ENCODE measurements at regions not wholly inside any gene's neighbourhood (a gene's known extent, or its start where the extent isn't known, plus 50 kb on each side); places are given as distances from the start of the nearest gene placed in this dataset.

- H3K4me3 ChIP-seq, result no peak overlapping the region
- H3K27ac ChIP-seq, result no peak overlapping the region
- DNase-seq (ENCODE audit: low spot score), result no peak
- TF ChIP-seq CTCF (IDR thresholded peaks at IDR 0.05), result no peak
Measured at GRCh38 chr21:15568516-15568915, 161.3 kb upstream of the USP25 start.

GRCh38 chr21:15586752-15587427, 142.9 kb upstream of the USP25 start:
- Histone ChIP-seq H3K27ac (no peak overlapping the region), H3K4me3 (no peak overlapping the region)
- TF ChIP-seq CTCF (IDR thresholded peaks at IDR 0.05), result no peak
- no peak for DNase-seq (ENCODE audit: low spot score)

- Histone ChIP-seq H3K27ac (no peak overlapping the region), H3K4me3 (no peak overlapping the region)
- TF ChIP-seq CTCF (IDR thresholded peaks at IDR 0.05), result no peak
- no peak for DNase-seq (ENCODE audit: low spot score)
Measured at GRCh38 chr21:15592271-15592860, 137.4 kb upstream of the USP25 start.

GRCh38 chr21:15592957-15593356, 136.8 kb upstream of the USP25 start:
- Histone ChIP-seq H3K27ac (no peak overlapping the region), H3K4me3 (no peak overlapping the region)
- TF ChIP-seq CTCF (IDR thresholded peaks at IDR 0.05), result no peak
- DNase-seq (ENCODE audit: low spot score), result no peak

DNA sequence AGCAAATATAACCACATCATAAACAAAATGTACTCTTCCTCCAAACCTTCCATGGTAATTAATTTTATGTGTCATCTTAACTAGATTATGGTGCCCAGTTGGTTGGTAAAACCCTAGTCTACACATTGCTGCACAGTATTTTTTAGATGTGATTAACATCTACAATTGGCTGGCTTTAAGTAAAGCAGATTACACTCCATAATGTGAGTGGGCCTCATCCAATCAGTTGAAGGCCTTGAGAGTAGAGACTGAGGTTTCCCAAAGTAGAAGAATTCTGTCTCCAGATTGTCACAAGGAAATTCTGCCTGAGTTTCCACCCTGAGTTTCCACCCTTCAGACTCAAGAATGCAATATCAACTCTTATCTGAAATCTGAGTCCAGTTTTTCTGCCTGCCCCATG, 128.4 kb upstream of the USP25 start:
- H3K27ac ChIP-seq, result no peak overlapping the region
- no peak for DNase-seq (ENCODE audit: low spot score)
- no peak overlapping the region for H3K4me3 ChIP-seq
- TF ChIP-seq CTCF (IDR thresholded peaks at IDR 0.05), result no peak

- Histone ChIP-seq H3K4me3 (no peak overlapping the region), H3K27ac (no peak overlapping the region)
- no peak for TF ChIP-seq CTCF (IDR thresholded peaks at IDR 0.05)
- no peak for DNase-seq (ENCODE audit: low spot score)
Measured at GRCh38 chr21:15604413-15604812, 125.4 kb upstream of the USP25 start.

DNA sequence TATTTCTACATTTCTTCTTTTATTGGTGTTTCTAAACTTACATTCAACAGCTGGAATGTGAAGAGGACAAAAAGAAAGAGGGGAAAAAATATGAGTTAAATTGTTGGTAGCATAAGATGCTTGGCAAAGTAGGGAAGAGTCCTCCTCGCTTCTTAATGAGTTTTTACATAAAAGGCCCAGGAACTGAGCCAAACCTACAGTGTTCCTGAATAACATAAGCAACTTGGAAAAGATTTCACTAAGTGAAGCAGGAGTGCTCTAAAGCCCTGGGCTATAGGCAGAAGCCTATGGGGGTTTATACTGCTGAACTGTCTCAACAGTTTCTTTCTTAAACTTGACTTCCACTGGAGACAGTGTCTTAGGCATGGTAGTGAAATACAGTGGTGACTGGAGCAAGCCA, 115.0 kb upstream of the USP25 start:
- H3K4me3 ChIP-seq, result no peak overlapping the region
- no peak for TF ChIP-seq CTCF (IDR thresholded peaks at IDR 0.05)
- H3K27ac ChIP-seq, result no peak overlapping the region
- no peak for DNase-seq (ENCODE audit: low spot score)

Data from coronary artery (tissue), 2 donors.